Activated CD4-positive, alpha-beta T cell treated with anti-CD3 and anti-CD28 coated beads, Interleukin-2, amount 10 ng/mL, durations not matched to agents 24 days and 14 days (primary cell): ENCODE measurements at regions not wholly inside any gene's neighbourhood (a gene's known extent, or its start where the extent isn't known, plus 50 kb on each side); places are given as distances from the start of the nearest gene placed in this dataset.

Experiments used
- DNase-seq: peaks from one replicate; pipeline ENCODE4 v3.0.0; 2022
- H3K27ac Mint-ChIP-seq: one replicate; pipeline ENCODE4 v1.8.0; 2022; ENCODE audit warnings: mild to moderate bottlenecking, mixed read lengths
- H3K27me3 Mint-ChIP-seq: one replicate; pipeline ENCODE4 v1.8.0; 2022; ENCODE audit warnings: mixed read lengths
- H3K36me3 Mint-ChIP-seq: one replicate; pipeline ENCODE4 v1.8.0; 2022; ENCODE audit warnings: low read depth, mild to moderate bottlenecking, mixed read lengths
- H3K4me1 Mint-ChIP-seq: one replicate; pipeline ENCODE4 v1.8.0; 2021; ENCODE audit warnings: mixed read lengths
- H3K4me3 Mint-ChIP-seq: one replicate; pipeline ENCODE4 v1.8.0; 2022; ENCODE audit warnings: mild to moderate bottlenecking, moderate library complexity, mixed read lengths
- H3K9me3 Mint-ChIP-seq: one replicate; pipeline ENCODE4 v1.8.0; 2021; ENCODE audit warnings: mixed read lengths
- intact Hi-C: fragments of 100-400 bp; cut with micrococcal nuclease; formaldehyde crosslinking; loops from one replicate; pipeline ENCODE4 v1.15.1; 2023

DNA sequence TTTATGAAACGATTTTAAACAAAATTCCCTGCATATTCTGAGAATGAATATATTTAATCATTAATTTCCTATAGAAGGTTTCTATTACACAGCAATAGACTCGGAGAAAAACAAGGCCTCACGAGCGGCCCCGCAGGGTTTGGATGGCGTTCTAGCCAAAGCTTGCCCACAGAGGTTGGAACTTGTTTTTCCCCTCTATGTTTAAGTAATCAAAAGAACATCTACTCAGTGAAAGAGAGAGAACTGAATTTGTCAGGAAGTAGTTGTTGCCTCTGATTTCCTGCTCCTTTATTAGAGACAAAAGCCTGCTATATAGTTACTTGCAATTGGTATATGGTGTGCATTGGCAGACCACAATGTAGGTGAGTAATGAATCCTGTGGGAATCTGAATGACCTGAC, 82.1 kb upstream of the HEY2 start:
- Mint-ChIP-seq H3K27me3 (peaks cover 10% of the 10 kb centered on the region), H3K4me3 (no peak overlapping the region), H3K27ac (no peak overlapping the region), H3K4me1 (no peaks in the 10 kb centered on the region), H3K9me3 (no peaks in the 10 kb centered on the region), H3K36me3 (no peaks in the 10 kb centered on the region)
- intact Hi-C loops, result no loop called here
- no peak for DNase-seq

DNA sequence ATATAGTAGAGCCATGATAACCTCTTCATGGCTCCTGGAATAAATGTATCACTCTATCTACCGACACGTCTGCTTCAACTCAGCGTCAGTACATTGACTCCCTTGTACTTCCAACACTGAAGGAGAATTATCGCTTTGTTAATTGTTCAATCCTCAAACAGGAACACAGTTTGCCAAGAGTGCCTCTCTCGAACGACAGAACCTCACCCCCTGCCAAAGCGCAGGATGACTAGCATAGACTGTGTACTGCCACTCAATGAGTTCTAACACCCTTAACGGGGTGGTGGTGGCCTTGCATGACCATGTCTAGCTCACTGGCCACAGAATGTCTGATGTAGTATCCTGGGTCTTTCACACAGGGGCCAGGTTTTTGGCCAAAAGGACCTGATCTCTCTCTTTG, 81.4 kb upstream of the HEY2 start:
- Mint-ChIP-seq H3K36me3 (no peaks in the 10 kb centered on the region), H3K4me1 (no peaks in the 10 kb centered on the region), H3K9me3 (no peaks in the 10 kb centered on the region), H3K27ac (no peak overlapping the region), H3K27me3 (peaks cover 12% of the 10 kb centered on the region), H3K4me3 (no peak overlapping the region)
- intact Hi-C loops, result no loop called here
- DNase-seq, result no peak

DNA sequence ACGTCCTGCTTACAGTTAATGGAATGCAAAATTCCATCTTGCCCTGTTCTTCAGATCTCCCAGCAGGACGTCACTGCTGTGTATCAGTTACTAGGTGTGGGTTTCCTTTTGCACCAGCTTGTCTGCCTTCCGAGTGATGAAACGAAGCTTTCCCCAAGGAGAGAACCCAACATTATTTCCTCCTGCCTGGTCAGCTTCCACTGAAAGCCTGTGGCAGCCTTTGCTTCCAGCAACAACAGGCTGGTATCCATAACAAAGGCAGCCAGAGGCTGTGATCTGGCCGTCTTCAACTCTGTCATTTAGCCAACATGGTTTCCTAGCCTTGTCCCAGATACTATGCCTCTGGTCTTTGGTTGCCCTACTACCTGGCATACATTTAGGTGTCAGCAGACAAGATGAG, 78.9 kb upstream of the HEY2 start:
- intact Hi-C loops, result no loop called here
- Mint-ChIP-seq H3K27ac (no peak overlapping the region), H3K4me3 (no peak overlapping the region), H3K36me3 (no peaks in the 10 kb centered on the region), H3K9me3 (no peaks in the 10 kb centered on the region), H3K27me3 (peaks cover 16% of the 10 kb centered on the region), H3K4me1 (no peaks in the 10 kb centered on the region)
- no peak for DNase-seq

DNA sequence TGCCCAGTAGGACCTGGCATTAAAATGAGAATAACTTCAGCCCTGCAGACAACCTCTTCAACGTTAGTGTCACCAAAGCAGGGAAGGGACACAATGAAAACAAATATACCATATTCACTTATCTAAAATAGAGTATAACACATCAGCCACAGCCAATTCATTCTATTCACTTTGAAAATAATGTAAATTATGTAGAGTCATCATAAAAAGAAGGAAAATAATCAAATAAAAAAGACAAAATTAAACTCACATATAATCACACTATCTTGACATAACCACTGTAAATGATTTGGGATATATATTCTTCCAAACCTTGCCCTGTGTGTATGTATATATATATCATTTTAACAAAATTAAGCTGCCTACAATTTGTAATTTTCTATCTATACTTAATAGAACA, 78.1 kb upstream of the HEY2 start:
- H3K9me3 Mint-ChIP-seq, result no peaks in the 10 kb centered on the region
- H3K4me1 Mint-ChIP-seq, result no peaks in the 10 kb centered on the region
- no peak overlapping the region for H3K4me3 Mint-ChIP-seq
- no peaks in the 10 kb centered on the region for H3K36me3 Mint-ChIP-seq
- no peak overlapping the region for H3K27ac Mint-ChIP-seq
- no peak for DNase-seq
- peaks cover 17% of the 10 kb centered on the region for H3K27me3 Mint-ChIP-seq
- intact Hi-C loops, result no loop called here

DNA sequence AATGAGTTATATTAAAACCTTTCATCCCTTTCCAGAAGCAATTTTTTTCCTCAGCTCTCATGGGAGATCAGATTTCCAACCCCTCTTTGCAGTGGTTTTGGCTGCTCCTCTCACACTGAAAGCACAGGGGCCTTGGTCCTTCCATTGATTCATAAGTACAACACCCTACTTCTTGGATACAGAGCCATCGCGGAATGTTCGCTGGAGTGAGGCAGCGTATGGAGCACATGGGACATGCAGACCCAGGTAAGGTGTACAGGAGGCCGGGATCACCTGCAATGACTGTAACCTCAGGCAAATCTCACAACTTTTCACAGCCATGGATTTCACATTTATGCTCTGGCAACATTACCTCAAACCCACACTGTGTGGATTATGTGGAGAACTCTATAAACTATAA, 75.2 kb upstream of the HEY2 start:
- Mint-ChIP-seq H3K27ac (no peak overlapping the region), H3K4me3 (no peak overlapping the region), H3K36me3 (no peaks in the 10 kb centered on the region), H3K9me3 (no peaks in the 10 kb centered on the region), H3K4me1 (no peaks in the 10 kb centered on the region), H3K27me3 (peaks cover 18% of the 10 kb centered on the region)
- intact Hi-C loops, result no loop called here
- no peak for DNase-seq

DNA sequence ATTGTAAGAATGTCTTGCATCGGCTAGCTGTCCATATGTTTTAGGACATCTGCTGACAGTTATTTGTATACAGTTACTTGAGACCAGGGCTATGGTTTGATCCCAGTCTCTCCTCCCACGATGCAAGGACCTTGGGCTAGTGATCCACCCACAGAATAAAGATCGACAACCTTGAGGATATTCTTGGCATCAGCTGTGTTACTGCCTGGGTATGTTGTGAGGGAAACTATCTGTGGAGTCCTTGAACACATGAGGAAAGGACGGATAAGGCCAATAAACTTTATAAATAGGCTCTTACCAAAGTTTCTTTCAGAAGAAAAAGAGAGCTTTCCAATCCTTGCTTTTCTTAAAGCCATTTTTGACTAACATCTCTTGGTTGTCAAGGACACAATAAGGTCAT, 70.8 kb upstream of the HEY2 start:
- peaks cover 3% of the 10 kb centered on the region for H3K4me1 Mint-ChIP-seq
- intact Hi-C loops, result no loop called here
- no peak for DNase-seq
- H3K27me3 Mint-ChIP-seq, result peaks cover 27% of the 10 kb centered on the region
- H3K27ac Mint-ChIP-seq, result no peak overlapping the region
- no peak overlapping the region for H3K4me3 Mint-ChIP-seq
- no peaks in the 10 kb centered on the region for H3K36me3 Mint-ChIP-seq
- H3K9me3 Mint-ChIP-seq, result no peaks in the 10 kb centered on the region

DNA sequence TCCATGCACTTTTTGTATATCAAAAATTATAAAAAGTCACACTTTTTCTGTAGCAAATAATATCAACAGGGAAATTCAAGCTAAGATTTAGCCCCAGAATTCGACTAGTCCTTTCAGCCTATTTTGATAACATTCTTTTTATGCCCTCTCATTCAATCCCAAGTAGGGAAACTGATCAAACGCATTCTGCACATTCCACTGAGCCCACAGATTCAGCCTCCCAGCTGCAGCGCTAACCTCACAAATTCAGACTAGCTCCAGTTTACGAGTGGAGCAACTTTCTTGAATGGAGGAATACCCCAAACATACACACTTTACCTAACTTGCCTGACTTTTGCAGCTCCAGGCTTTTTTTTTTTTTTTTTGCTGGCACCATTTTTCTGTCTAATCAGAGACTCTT, 70.3 kb upstream of the HEY2 start:
- no peak overlapping the region for H3K27ac Mint-ChIP-seq
- intact Hi-C loops, result no loop called here
- no peak overlapping the region for H3K4me3 Mint-ChIP-seq
- no peaks in the 10 kb centered on the region for H3K9me3 Mint-ChIP-seq
- H3K4me1 Mint-ChIP-seq, result peaks cover 3% of the 10 kb centered on the region
- H3K36me3 Mint-ChIP-seq, result no peaks in the 10 kb centered on the region
- peaks cover 25% of the 10 kb centered on the region for H3K27me3 Mint-ChIP-seq
- no peak for DNase-seq

DNA sequence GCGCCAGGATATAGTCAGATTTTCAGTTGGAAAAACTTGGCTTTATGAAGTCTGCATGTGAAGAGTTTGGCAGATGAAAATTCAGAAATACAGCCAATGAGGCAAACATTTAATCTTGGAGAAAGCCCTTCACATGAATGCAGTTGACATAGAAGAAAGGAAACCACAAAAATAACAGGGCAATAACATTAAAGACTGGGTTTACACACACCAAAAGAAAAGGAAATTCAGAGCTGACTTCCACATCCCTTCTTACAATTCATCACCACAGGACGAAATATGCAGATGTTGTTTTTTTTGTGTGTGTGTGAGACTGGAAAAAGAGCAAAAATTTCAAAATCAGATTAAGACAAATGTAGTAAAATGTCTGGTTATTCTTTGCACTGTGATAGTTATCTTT, 69.8 kb upstream of the HEY2 start:
- peaks cover 3% of the 10 kb centered on the region for H3K4me1 Mint-ChIP-seq
- DNase-seq, result no peak
- no peak overlapping the region for H3K4me3 Mint-ChIP-seq
- H3K27me3 Mint-ChIP-seq, result peaks cover 26% of the 10 kb centered on the region
- intact Hi-C loops, result no loop called here
- no peaks in the 10 kb centered on the region for H3K9me3 Mint-ChIP-seq
- no peak overlapping the region for H3K27ac Mint-ChIP-seq
- H3K36me3 Mint-ChIP-seq, result no peaks in the 10 kb centered on the region

DNA sequence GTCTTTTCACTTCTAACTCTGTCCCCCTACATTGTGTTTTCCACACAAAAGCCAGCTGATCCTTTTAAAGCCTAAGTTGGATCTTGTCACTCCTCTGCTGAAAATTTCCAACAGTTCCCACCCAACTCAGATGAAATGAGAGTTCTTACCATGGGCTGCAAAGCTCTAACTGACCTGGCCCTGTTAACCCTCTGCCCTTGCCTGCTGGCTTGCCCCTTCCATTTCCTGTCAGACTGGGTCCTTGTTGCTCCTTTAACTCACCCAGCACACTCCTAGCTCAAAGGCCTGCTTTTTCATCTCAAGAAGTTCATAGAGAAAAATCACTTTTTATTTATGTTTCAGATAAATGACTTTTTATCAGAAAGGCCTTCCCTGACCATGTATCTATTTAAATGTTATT, 66.5 kb upstream of the HEY2 start:
- H3K4me3 Mint-ChIP-seq, result no peak overlapping the region
- H3K4me1 Mint-ChIP-seq, result peaks cover 3% of the 10 kb centered on the region
- intact Hi-C loops, result no loop called here
- H3K27me3 Mint-ChIP-seq, result peaks cover 29% of the 10 kb centered on the region
- no peaks in the 10 kb centered on the region for H3K9me3 Mint-ChIP-seq
- H3K36me3 Mint-ChIP-seq, result no peaks in the 10 kb centered on the region
- no peak for DNase-seq
- no peak overlapping the region for H3K27ac Mint-ChIP-seq

DNA sequence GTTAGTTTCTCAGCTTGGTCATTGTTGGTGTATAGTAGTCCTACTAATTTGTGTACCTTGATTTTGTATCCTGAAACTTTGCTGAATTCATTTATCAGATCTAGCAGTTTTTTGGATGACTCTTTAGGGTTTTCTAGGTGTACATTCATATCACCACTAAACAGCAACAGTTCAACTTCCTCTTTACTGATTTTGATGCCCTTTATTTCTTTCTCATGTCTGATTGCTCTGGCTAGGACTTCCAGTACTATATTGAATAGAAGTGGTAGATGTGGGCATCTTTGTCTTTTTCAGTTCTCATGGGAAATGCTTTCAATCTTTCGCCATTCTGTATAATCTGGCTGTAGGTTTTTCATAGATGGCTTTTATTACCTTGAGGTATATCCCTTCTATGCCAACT, 61.3 kb upstream of the HEY2 start:
- no peak for DNase-seq
- intact Hi-C loops, result no loop called here
- H3K36me3 Mint-ChIP-seq, result no peaks in the 10 kb centered on the region
- H3K9me3 Mint-ChIP-seq, result peaks cover 4% of the 10 kb centered on the region
- H3K4me1 Mint-ChIP-seq, result no peaks in the 10 kb centered on the region
- H3K27me3 Mint-ChIP-seq, result peaks cover 23% of the 10 kb centered on the region
- H3K27ac Mint-ChIP-seq, result no peak overlapping the region
- no peak overlapping the region for H3K4me3 Mint-ChIP-seq

DNA sequence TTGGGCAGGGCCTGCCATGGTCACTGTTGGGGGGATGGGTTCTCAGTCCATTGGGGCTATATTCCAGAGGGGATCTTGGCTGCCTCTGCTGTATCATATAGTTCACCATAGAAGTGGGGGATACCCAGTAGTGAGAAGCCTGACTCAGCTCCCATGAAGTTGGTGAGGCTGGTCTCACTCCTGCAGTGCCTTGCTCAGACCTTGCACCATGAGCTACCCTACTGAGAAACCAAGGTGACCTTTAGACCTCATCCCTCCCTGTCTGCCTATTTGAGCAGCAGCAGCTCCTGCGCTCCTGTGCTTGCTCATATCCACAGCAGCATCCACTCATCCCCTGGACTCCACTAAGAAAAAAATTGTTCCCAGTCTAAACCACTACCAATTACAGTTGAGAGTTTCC, 56.0 kb upstream of the HEY2 start:
- Mint-ChIP-seq H3K27me3 (peaks cover 28% of the 10 kb centered on the region), H3K4me3 (no peak overlapping the region), H3K9me3 (peaks cover 4% of the 10 kb centered on the region), H3K36me3 (no peaks in the 10 kb centered on the region), H3K4me1 (no peaks in the 10 kb centered on the region), H3K27ac (no peak overlapping the region)
- intact Hi-C loops, result no loop called here
- DNase-seq, result no peak

DNA sequence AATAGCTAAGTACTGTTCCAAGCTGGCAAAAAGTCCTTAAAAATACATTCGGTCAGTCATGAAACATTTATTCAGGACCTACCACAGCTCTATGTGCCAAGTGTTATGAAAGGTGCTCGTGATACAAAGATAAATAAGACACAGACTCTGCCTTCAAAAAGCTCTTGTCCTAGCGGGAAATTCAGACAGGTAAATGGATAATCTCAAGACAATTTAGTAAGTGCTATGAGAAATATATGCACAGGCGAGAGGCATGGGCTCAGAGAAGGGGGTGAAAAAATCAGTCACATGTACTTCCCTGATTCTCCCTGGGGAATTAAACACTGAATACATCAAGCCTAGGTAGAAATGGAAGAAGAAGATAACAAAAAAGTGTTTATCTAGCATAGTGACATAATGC, 49.8 kb upstream of the HEY2 start:
- H3K27me3 Mint-ChIP-seq, result peaks cover 21% of the 10 kb centered on the region
- intact Hi-C loops, result no loop called here
- no peak overlapping the region for H3K4me3 Mint-ChIP-seq
- H3K27ac Mint-ChIP-seq, result no peak overlapping the region
- no peaks in the 10 kb centered on the region for H3K36me3 Mint-ChIP-seq
- DNase-seq, result no peak
- H3K4me1 Mint-ChIP-seq, result no peaks in the 10 kb centered on the region
- no peaks in the 10 kb centered on the region for H3K9me3 Mint-ChIP-seq
